GM18505 (cell line): ENCODE measurements at regions not wholly inside any gene's neighbourhood (a gene's known extent, or its start where the extent isn't known, plus 50 kb on each side); places are given as distances from the start of the nearest gene placed in this dataset.

Source experiments
- ATAC-seq: cut with Tn5 transposase; IDR thresholded peaks from one replicate; pipeline ENCODE4 v1.9.1; 2021; ENCODE audit not compliant: unreplicated experiment
- POLR2A ChIP-seq: IDR thresholded peaks from 4 replicates; pipeline ENCODE4 v1.6.1; 2011; ENCODE audit warnings: borderline replicate concordance; ENCODE audit not compliant: insufficient read depth, insufficient read length; ENCODE audit errors: extremely low read depth

- no peak for TF ChIP-seq POLR2A
Observed at GRCh38 chr18:22883179-22883578, 49.9 kb upstream of the RBBP8 start.

More at GRCh38 chr18:22883179-22883578, 49.9 kb upstream of the RBBP8 start:
- ATAC-seq: no peak
